Myocyte (in vitro differentiated cells): ENCODE measurements at regions not wholly inside any gene's neighbourhood (a gene's known extent, or its start where the extent isn't known, plus 50 kb on each side); places are given as distances from the start of the nearest gene placed in this dataset.
"Not testable (repeated sequence)": the region's sequence is repeated elsewhere in the genome, so short reads cannot be mapped to it uniquely, and the experiment has no call there.

ENCODE experiments used
- DNase-seq: peaks from one replicate; pipeline ENCODE4 v3.0.0-alpha.2; 2012; ENCODE audit warnings: low read depth

GRCh38 chr11:93032580-93032979 lies 63.1 kb downstream of the MTNR1B start:
- peak; percentile 41 for DNase-seq

DNA sequence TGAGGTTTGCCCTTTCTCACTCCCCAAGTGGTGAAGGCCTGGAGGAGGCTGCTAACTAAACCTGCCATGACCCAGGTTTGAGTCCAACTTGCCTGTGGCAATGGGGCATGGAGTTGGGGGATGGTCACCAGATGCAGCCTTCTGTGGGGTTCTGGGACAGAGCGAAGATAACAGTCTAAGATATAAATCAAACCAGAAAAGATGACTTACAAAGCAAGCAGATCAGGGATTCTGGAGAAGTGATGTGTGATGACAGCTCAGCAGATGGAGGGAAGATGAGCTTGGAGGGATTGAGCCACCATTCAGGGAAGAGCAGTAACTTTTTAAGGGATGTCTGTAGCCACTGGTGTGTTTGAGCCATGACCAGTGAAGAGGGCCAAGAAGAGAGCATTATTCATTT lies 63.6 kb downstream of the MTNR1B start:
- no peak for DNase-seq

DNA sequence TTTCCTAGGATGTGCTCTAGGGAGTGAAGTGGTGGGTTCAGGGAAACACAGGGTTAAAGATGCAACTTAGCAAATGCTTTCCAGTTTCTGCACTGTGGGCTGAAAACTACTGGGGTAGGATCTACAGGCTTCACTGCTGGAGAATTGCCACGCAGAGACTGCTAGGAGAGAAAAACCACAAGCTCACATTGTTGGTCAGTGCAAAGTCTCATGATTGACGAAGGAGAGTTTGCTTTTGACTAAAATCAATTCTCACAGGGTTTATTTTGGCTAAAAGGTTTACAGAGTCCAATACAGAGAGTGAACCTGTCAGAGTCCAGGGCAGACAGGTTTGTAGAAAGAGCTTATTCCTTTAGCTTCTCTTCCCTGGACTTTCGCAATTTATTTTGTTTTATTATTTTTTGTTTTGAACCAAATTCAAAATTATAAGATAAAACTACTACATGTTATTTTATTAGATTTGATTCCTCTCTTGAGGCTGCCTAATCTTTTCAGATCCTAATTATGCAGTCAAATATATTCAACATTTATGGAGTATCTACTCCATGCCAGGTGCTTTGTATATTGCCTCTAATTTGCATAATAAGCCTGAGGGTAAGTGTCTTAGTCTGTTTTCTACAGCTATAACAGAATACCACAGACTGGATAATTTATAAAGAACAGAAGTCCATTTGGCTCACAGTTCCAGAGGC lies 64.7 kb downstream of the MTNR1B start:
- peak; percentile 75 for DNase-seq

DNA sequence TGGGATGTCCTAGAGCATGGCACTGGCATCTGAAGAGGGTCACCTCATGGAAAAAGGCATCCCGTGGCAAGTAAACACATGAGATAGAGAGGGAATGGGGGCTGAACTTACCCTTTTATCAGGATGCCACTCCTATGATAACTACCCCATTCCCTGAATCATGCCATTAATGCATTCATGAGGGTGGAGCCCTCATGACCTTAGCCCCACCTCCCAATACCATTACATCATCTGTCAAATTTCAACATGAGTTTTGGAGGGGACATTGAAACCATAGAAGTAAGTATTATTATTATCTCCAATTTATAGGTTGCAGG lies 65.2 kb downstream of the MTNR1B start:
- DNase-seq, result no peak

GRCh38 chr11:93038521-93038920 lies 69.1 kb downstream of the MTNR1B start:
- DNase-seq, result no peak

GRCh38 chr11:93039531-93040240 lies 70.2 kb downstream of the MTNR1B start:
- DNase-seq, result peak; percentile 24

- DNase-seq, result no peak
These were observed 72.2 kb downstream of the MTNR1B start for GRCh38 chr11:93041682-93042081.

DNA sequence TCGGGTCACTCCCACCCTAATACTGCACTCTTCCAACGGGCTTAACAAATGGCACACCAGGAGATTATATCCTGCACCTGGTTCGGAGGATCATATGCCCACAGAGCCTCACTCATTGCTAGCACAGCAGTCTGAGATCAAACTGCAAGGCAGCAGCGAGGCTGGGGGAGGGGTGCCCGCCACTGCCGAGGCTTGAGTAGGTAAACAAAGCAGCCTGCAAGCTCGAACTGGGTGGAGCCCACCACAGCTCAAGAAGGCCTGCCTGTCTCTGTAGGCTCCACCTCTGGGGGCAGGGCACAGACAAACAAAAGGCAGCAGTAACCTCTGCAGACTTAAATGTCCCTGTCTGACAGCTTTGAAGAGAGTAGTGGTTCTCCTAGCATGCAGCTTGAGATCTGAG lies 73.7 kb downstream of the MTNR1B start:
- not testable (repeated sequence) for DNase-seq

- no peak for DNase-seq
These were observed 80.3 kb downstream of the MTNR1B start for GRCh38 chr11:93049740-93050139.

- no peak for DNase-seq
These were observed 81.7 kb downstream of the MTNR1B start for GRCh38 chr11:93051186-93051585.

- DNase-seq, result no peak
These were observed 84.4 kb downstream of the MTNR1B start for GRCh38 chr11:93053864-93054263.

- DNase-seq, result no peak
These were observed 84.8 kb downstream of the MTNR1B start for GRCh38 chr11:93054279-93054678.

DNA sequence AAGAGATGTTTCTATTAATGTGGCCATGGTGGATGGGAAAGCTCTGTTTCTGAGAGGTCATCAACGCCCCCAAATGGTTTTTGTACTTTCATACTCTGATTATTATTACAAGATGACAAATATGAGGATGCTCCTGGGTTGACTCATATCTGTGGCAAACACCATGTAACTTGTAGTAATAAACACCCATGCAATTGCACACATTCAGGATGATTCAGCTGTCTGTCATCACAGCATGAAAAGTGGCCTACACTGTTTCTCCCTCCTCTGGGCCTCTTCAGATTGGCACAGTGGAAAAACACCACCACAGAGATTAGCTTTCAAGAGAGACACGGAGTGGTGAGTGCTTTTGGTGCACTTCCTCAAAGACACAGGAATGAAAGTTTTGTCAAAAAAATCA lies 85.4 kb downstream of the MTNR1B start:
- DNase-seq, result peak; percentile 87

GRCh38 chr11:93059117-93059957 lies 89.9 kb downstream of the MTNR1B start:
- DNase-seq, result peak; percentile 40

- no peak for DNase-seq
These were observed 93.6 kb downstream of the MTNR1B start for GRCh38 chr11:93063086-93063485.

- not testable (repeated sequence) for DNase-seq
These were observed 95.7 kb downstream of the MTNR1B start for GRCh38 chr11:93065074-93065674.

- no peak for DNase-seq
These were observed 98.5 kb downstream of the MTNR1B start for GRCh38 chr11:93067881-93068390.

DNA sequence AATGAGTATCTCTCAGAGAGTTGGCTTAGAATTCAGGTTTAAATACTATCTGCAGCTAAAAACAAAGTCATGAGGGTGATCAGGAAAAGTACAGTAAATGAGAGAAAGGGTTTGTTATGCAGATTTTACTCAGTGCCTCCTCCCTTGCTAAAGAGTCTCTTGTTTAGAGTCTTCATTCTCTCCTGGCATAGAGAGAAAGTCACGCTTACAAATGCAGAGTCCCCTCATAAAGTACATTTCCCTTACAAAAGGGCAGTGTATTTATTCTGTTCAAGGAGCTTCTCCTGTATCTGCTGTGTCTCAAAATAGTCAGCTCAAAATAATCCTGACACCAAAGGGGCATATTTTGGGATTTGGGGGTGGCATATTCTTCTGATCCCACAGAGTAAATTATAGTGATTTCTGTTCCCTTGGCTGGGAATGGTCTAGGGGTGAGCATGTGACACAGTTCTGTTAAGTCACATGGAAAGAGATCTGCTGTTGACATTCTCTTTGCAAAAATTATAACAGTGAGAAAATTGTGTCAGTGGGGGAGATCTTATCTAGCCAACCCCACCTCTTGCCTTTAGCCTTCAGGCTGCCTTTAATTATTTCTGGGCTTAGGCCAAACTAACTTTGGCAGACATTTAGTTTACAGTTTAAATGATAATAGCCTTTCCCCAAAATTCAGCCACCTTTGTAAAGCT lies 102.9 kb downstream of the MTNR1B start:
- DNase-seq, result no peak

DNA sequence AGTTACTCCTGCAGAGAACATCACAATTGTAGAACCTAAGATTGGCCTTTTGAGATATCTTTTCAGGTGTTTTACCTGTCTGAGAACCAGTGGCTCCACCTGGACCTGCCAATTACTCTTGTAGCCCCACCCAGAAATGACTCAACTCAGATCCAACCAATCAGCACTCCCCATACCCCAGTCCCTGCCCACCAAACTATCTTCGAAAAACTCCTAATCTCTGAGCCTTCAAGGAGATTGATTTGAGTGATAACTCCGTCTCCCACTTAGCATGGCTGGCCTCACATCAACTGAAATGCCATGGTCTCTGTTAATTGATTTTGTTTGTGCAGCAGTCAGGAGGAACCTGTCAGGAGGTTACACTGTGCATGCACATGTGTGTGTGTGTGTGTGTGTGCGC lies 103.6 kb downstream of the MTNR1B start:
- DNase-seq, result no peak

DNA sequence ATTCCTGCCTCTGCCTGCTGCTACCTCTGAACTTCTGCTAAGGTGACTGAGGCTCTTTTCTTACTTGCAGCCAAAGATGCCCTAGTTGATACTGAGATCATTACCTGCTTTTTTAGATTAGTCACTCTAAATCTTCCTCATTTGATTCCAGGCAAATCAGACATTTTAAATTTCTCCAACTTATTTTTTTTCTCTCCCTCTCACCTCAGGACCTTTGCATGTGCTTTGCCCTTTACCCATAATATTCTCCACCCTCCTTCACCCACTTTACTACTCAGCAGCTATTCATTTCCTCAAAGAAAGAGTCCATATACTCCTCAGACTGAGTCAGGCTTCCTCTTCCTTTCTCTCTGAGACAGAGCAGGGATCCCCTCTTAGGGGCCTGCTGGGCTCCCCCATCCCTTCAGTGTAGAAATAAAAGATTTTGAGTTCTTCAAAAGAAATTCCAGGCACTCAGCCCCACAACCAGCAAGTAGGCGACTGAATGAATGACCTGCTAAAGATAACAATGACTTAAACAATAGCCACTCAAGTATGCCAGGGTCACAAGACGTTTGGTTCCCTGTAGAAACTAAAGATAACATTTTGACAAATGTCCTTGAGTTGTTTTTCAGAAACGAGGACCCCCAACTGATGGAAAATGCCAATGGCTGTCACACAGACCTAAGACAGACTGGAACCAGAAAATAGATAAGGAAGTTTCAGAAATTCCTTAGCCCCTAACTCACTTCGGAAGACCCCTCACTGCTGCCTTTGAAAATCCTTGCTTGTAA lies 104.2 kb downstream of the MTNR1B start:
- DNase-seq, result no peak
